ENCODE measurements at regions not wholly inside any gene's neighbourhood (a gene's known extent, or its start where the extent isn't known, plus 50 kb on each side); places are given as distances from the start of the nearest gene placed in this dataset.

- TF ChIP-seq CTCF (IDR thresholded peaks at IDR 0.05) (no peak), POLR2A (IDR thresholded peaks at IDR 0.05) (no peak)
Observed at GRCh38 chr4:127509155-127509554, 123.6 kb upstream of the INTU start.
